Epithelial cell of proximal tubule (primary cell): ENCODE measurements at regions not wholly inside any gene's neighbourhood (a gene's known extent, or its start where the extent isn't known, plus 50 kb on each side); places are given as distances from the start of the nearest gene placed in this dataset.

Experiments used
- DNase-seq: peaks from one replicate; pipeline ENCODE4 v3.0.0-alpha.2; 2011; ENCODE audit warnings: low read depth
- H3K4me3 ChIP-seq: 2 replicates; pipeline ENCODE4 v1.5.1; 2011; ENCODE audit warnings: low read depth, mild to moderate bottlenecking, low read length
- CTCF ChIP-seq: conservative IDR thresholded peaks from 2 replicates; pipeline ENCODE4 v1.5.1; 2012; ENCODE audit warnings: low read depth, mild to moderate bottlenecking, low read length

- H3K4me3 ChIP-seq, result no peak overlapping the region
- no peak for DNase-seq
- TF ChIP-seq CTCF, result no peak
Observed at GRCh38 chr6:45781890-45782289, 233.8 kb downstream of the CLIC5 start.

GRCh38 chr6:45780523-45780922 lies 235.1 kb downstream of the CLIC5 start:
- H3K4me3 ChIP-seq, result no peak overlapping the region
- TF ChIP-seq CTCF, result no peak
- no peak for DNase-seq

- no peak overlapping the region for H3K4me3 ChIP-seq
- TF ChIP-seq CTCF, result no peak
- no peak for DNase-seq
Observed at GRCh38 chr6:45775026-45775697, 240.5 kb downstream of the CLIC5 start.

GRCh38 chr6:45773906-45774305 lies 241.8 kb downstream of the CLIC5 start:
- H3K4me3 ChIP-seq, result no peak overlapping the region
- DNase-seq, result no peak
- no peak for TF ChIP-seq CTCF

GRCh38 chr6:45772886-45773495 lies 242.7 kb downstream of the CLIC5 start:
- no peak for TF ChIP-seq CTCF
- no peak overlapping the region for H3K4me3 ChIP-seq
- no peak for DNase-seq

GRCh38 chr6:45772051-45772450 lies 243.6 kb downstream of the CLIC5 start:
- DNase-seq, result no peak
- no peak for TF ChIP-seq CTCF
- H3K4me3 ChIP-seq, result no peak overlapping the region

GRCh38 chr6:45763281-45763680 lies 252.4 kb downstream of the CLIC5 start:
- no peak overlapping the region for H3K4me3 ChIP-seq
- DNase-seq, result no peak
- no peak for TF ChIP-seq CTCF
